Adrenal gland (tissue), 9 donors: ENCODE measurements at regions not wholly inside any gene's neighbourhood (a gene's known extent, or its start where the extent isn't known, plus 50 kb on each side); places are given as distances from the start of the nearest gene placed in this dataset.
"Not testable (repeated sequence)": the region's sequence is repeated elsewhere in the genome, so short reads cannot be mapped to it uniquely, and the experiment has no call there.

Experiments
- DNase-seq, 7 donors: peaks; one replicate each; pipeline ENCODE4 v3.0.0-alpha.2; 2019 to 2020
- H3K27ac ChIP-seq, 5 donors: fragments of 200-600 bp; sonication (generic) in 4 of 5; 1 replicate in 3 of 5; 2 replicates in 2 of 5; pipeline versions ENCODE4 v1.5.1 to v1.8.0; 2016 to 2020; ENCODE audit warnings: mild to moderate bottlenecking in 1 of 5
- H3K27me3 ChIP-seq: fragments of 200-600 bp; 2 replicates; pipeline ENCODE4 v1.8.0; 2021
- H3K36me3 ChIP-seq, 2 donors: fragments of 200-600 bp; replicated peaks in 1 of 2; 1 replicate in 1 of 2; 2 replicates in 1 of 2; pipeline versions ENCODE4 v1.5.1 to v1.8.0; 2018 to 2022
- H3K4me1 ChIP-seq, 2 donors: fragments of 200-600 bp; replicated peaks in 1 of 2; 1 replicate in 1 of 2; 2 replicates in 1 of 2; pipeline versions ENCODE4 v1.5.1 to v1.8.0; 2018 to 2021
- H3K4me3 ChIP-seq, 4 donors: fragments of 200-600 bp; sonication (generic) in 3 of 4; one replicate each; pipeline ENCODE4 v1.5.1; 2016 to 2018
- H3K9me3 ChIP-seq, 3 donors: fragments of 200-600 bp; sonication (generic) in 1 of 3; replicated peaks in 1 of 3; 1 replicate in 2 of 3; 2 replicates in 1 of 3; pipeline versions ENCODE4 v1.5.1 to v1.8.0; 2016 to 2021
- CTCF ChIP-seq, 6 experiments: fragments of 450-650 bp in 4 of 6; fragments of 200-600 bp in 2 of 6; sonication (generic) in 1 of 6; IDR thresholded peaks; 1 replicate in 5 of 6; 2 replicates in 1 of 6; pipeline versions ENCODE4 v1.5.1 to v1.8.0; 2016 to 2021; ENCODE audit warnings: antibody characterized with exemption in 6 of 6, mild to moderate bottlenecking in 2 of 6, moderate library complexity in 1 of 6
- POLR2A ChIP-seq, 2 donors: fragments of 450-650 bp; IDR thresholded peaks; one replicate each; pipeline ENCODE4 v1.6.1; 2017; ENCODE audit warnings: antibody characterized with exemption in 2 of 2, mild to moderate bottlenecking in 2 of 2, moderate library complexity in 1 of 2
- WGBS, 4 donors: extraction: QIAGEN DNeasy Blood & Tissue Kit in 2 of 4; methylation state at CpG; one replicate each; pipeline versions ENCODE4 v1.1.5 to v1.1.7; 2013 to 2017; 5-methylcytosine and 5-hydroxymethylcytosine counted together
- intact Hi-C, 2 donors: fragments of 100-400 bp; cut with DNase I; formaldehyde crosslinking; loops; one replicate each; pipeline versions ENCODE4 v1.14.1 to v1.15.0; 2022 to 2023
- donor health status: healthy with polysubstance abuse.
- donor health status: Bipolar disorder and iron deficiency.
- donor health status: DM: yes; HTN: yes; CAD: no.
- donor health status: DM: no; HTN: no; CAD: no.
- donor health status: DM: no; HTN: no; CAD: no.

- intact Hi-C loops = no loop called here
- H3K36me3 ChIP-seq = no peaks in the 10 kb centered on the region
- peaks cover 0 to 5% (median 0%) of the 10 kb centered on the region in 3 donors for H3K9me3 ChIP-seq
- DNase-seq = no peak
- no peak for TF ChIP-seq CTCF (IDR thresholded peaks at IDR 0.05)
- H3K4me3 ChIP-seq = no peak overlapping the region
- no peak overlapping the region for H3K27ac ChIP-seq
- 73 to 85% (median 81%) methylated on average over 3 of the region's 3 CpGs for WGBS, 4 donors
- no peaks in the 10 kb centered on the region for H3K27me3 ChIP-seq
- no peaks in the 10 kb centered on the region for H3K4me1 ChIP-seq
Measured at GRCh38 chr18:51506811-51507210, 309.3 kb upstream of the MEX3C start.

- H3K36me3 ChIP-seq, H3K4me1 ChIP-seq, DNase-seq, H3K9me3 ChIP-seq, H3K4me3 ChIP-seq, intact Hi-C loops, H3K27ac ChIP-seq, H3K27me3 ChIP-seq: not testable (repeated sequence)
- WGBS, 4 donors = 86 to 93% (median 89%) methylated on average over 7 of the region's 7 CpGs
Measured at GRCh38 chr18:51508410-51508809, 310.9 kb upstream of the MEX3C start.

- H3K9me3 ChIP-seq = peaks cover 0 to 5% (median 0%) of the 10 kb centered on the region in 3 donors
- no peak overlapping the region for H3K4me3 ChIP-seq
- no peak overlapping the region for H3K27ac ChIP-seq
- DNase-seq = no peak
- H3K27me3 ChIP-seq = no peaks in the 10 kb centered on the region
- H3K4me1 ChIP-seq = no peaks in the 10 kb centered on the region
- no peak for TF ChIP-seq POLR2A (IDR thresholded peaks at IDR 0.05)
- no peak for TF ChIP-seq CTCF (IDR thresholded peaks at IDR 0.05)
- no peaks in the 10 kb centered on the region for H3K36me3 ChIP-seq
- intact Hi-C loops = no loop called here
Measured at GRCh38 chr18:51510020-51510419, 312.5 kb upstream of the MEX3C start.

GRCh38 chr18:51513517-51513916 lies 316.0 kb upstream of the MEX3C start:
- H3K4me3 ChIP-seq = no peak overlapping the region
- intact Hi-C loops = no loop called here
- TF ChIP-seq POLR2A (IDR thresholded peaks at IDR 0.05) (no peak), CTCF (IDR thresholded peaks at IDR 0.05) (no peak)
- no peaks in the 10 kb centered on the region for H3K9me3 ChIP-seq
- no peak overlapping the region for H3K27ac ChIP-seq
- H3K36me3 ChIP-seq = no peaks in the 10 kb centered on the region
- no peaks in the 10 kb centered on the region for H3K4me1 ChIP-seq
- no peak for DNase-seq
- no peaks in the 10 kb centered on the region for H3K27me3 ChIP-seq

GRCh38 chr18:51514128-51514527 lies 316.6 kb upstream of the MEX3C start:
- Histone ChIP-seq H3K4me3 (no peak overlapping the region), H3K36me3 (no peaks in the 10 kb centered on the region), H3K27me3 (no peaks in the 10 kb centered on the region), H3K9me3 (no peaks in the 10 kb centered on the region), H3K27ac (no peak overlapping the region), H3K4me1 (no peaks in the 10 kb centered on the region)
- intact Hi-C loops = no loop called here
- WGBS, 4 donors = 62 to 69% (median 67%) methylated on average over 2 of the region's 2 CpGs
- DNase-seq = no peak
- TF ChIP-seq CTCF (IDR thresholded peaks at IDR 0.05) (no peak), POLR2A (IDR thresholded peaks at IDR 0.05) (no peak)
